IMR-90 (cell line): ENCODE measurements at regions not wholly inside any gene's neighbourhood (a gene's known extent, or its start where the extent isn't known, plus 50 kb on each side); places are given as distances from the start of the nearest gene placed in this dataset.

Experiments used
- ATAC-seq: fragments of 200-7000 bp; cut with Tn5 transposase; 2 replicates; pipeline ENCODE4 v1.9.1; 2020; ENCODE audit warnings: low read depth, mild to moderate bottlenecking, moderate library complexity
- BruUV-seq: library from RNA; stranded (reverse); fragments of 400-500 nt; replicated peaks from 2 replicates; lab custom pipeline; 2021; lab: Mats Ljungman, UMichigan
- CTCF ChIA-PET: fragments of 300-600 bp; formaldehyde crosslinking; extraction: SDS; loops from one replicate; lab custom pipeline; 2021; ENCODE audit warnings: antibody characterized with exemption; lab: Yijun Ruan, JAX
- POLR2A ChIA-PET: fragments of 300-600 bp; sonication (Branson Sonifier 250); formaldehyde crosslinking; loops from one replicate; lab custom pipeline; 2022; ENCODE audit warnings: antibody characterized with exemption; ENCODE audit not compliant: unreplicated experiment; lab: Charles Lee
- DNase-seq: peaks from one replicate; pipeline ENCODE4 v3.0.0; 2013
- H2AFZ ChIP-seq: replicated peaks from 2 replicates; pipeline ENCODE3; 2013; ENCODE audit warnings: low read length, mild to moderate bottlenecking; ENCODE audit not compliant: poor library complexity
- H2AK5ac ChIP-seq: 2 replicates; pipeline ENCODE4 v1.6.1; 2013; ENCODE audit warnings: low read depth, low read length, inconsistent platforms
- H2AK9ac ChIP-seq: replicated peaks from 2 replicates; pipeline ENCODE3; 2013; ENCODE audit warnings: mild to moderate bottlenecking, low read depth, low read length, moderate library complexity; ENCODE audit not compliant: poor library complexity
- H2BK120ac ChIP-seq: 2 replicates; pipeline ENCODE4 v1.6.1; 2013; ENCODE audit warnings: low read depth, low read length, inconsistent platforms
- H2BK15ac ChIP-seq: 3 replicates; pipeline ENCODE4 v1.6.1; 2013; ENCODE audit warnings: low read depth, low read length, inconsistent platforms
- H2BK20ac ChIP-seq: 2 replicates; pipeline ENCODE4 v1.6.1; 2013; ENCODE audit warnings: low read depth, mild to moderate bottlenecking, inconsistent platforms, low read length, moderate library complexity
- H2BK5ac ChIP-seq: 2 replicates; pipeline ENCODE4 v1.6.1; 2013; ENCODE audit warnings: mild to moderate bottlenecking, low read depth, low read length, inconsistent platforms; ENCODE audit not compliant: poor library complexity, severe bottlenecking
- H3K14ac ChIP-seq: replicated peaks from 2 replicates; pipeline ENCODE4 v1.6.1; 2013; ENCODE audit warnings: low read depth, low read length, inconsistent platforms
- H3K18ac ChIP-seq: 2 replicates; pipeline ENCODE4 v1.6.1; 2013; ENCODE audit warnings: low read depth, low read length, control low read depth
- H3K23ac ChIP-seq: 2 replicates; pipeline ENCODE4 v1.6.1; 2013; ENCODE audit warnings: low read depth, low read length, inconsistent platforms
- H3K27ac ChIP-seq: 2 replicates; pipeline ENCODE4 v1.5.1; 2013; ENCODE audit warnings: mild to moderate bottlenecking, control low read depth, low read length; ENCODE audit not compliant: insufficient read depth
- H3K27me3 ChIP-seq: 2 replicates; pipeline ENCODE4 v1.6.1; 2013; ENCODE audit warnings: low read length; ENCODE audit not compliant: control insufficient read depth, insufficient read depth
- H3K36me3 ChIP-seq: 2 replicates; pipeline ENCODE4 v1.6.1; 2013; ENCODE audit warnings: low read length, mixed read lengths; ENCODE audit not compliant: control insufficient read depth, insufficient read depth
- H3K4ac ChIP-seq: 2 replicates; pipeline ENCODE4 v1.6.1; 2013; ENCODE audit warnings: low read depth, low read length, inconsistent platforms
- H3K4me1 ChIP-seq: 2 replicates; pipeline ENCODE4 v1.6.1; 2013; ENCODE audit warnings: low read length, mixed read lengths; ENCODE audit not compliant: control insufficient read depth, insufficient read depth
- H3K4me2 ChIP-seq: 2 replicates; pipeline ENCODE4 v1.6.1; 2013; ENCODE audit warnings: low read depth, mild to moderate bottlenecking, control low read depth, low read length, moderate library complexity
- H3K4me3 ChIP-seq: 2 replicates; pipeline ENCODE4 v1.5.1; 2013; ENCODE audit warnings: low read depth, mild to moderate bottlenecking, control low read depth, low read length, moderate library complexity; ENCODE audit not compliant: insufficient read depth
- H3K56ac ChIP-seq: 2 replicates; pipeline ENCODE4 v1.6.1; 2013; ENCODE audit warnings: low read length, inconsistent platforms; ENCODE audit not compliant: insufficient read depth; ENCODE audit errors: extremely low read depth
- H3K79me1 ChIP-seq, 2 experiments: 2 replicates each; pipeline ENCODE4 v1.6.1; 2013; ENCODE audit warnings: low read length in 2 of 2, inconsistent platforms in 1 of 2, low read depth in 1 of 2
- H3K9ac ChIP-seq: 2 replicates; pipeline ENCODE4 v1.6.1; 2013; ENCODE audit warnings: low read depth, low read length, control low read depth
- H3K9me1 ChIP-seq: 2 replicates; pipeline ENCODE4 v1.6.1; 2013; ENCODE audit warnings: low read length, inconsistent platforms; ENCODE audit not compliant: insufficient read depth
- H3K9me3 ChIP-seq: 2 replicates; pipeline ENCODE4 v1.6.1; 2013; ENCODE audit warnings: low read length; ENCODE audit not compliant: control insufficient read depth, insufficient read depth
- H4K20me1 ChIP-seq: 2 replicates; pipeline ENCODE4 v1.6.1; 2013; ENCODE audit warnings: low read length, inconsistent platforms; ENCODE audit not compliant: insufficient read depth
- H4K5ac ChIP-seq: 2 replicates; pipeline ENCODE4 v1.6.1; 2013; ENCODE audit warnings: mild to moderate bottlenecking, low read depth, low read length, control low read depth
- H4K8ac ChIP-seq, 2 experiments: 2 replicates each; pipeline ENCODE4 v1.6.1; 2013; ENCODE audit warnings: low read depth in 2 of 2, low read length in 2 of 2, control low read depth in 1 of 2, inconsistent platforms in 1 of 2
- H4K91ac ChIP-seq: 2 replicates; pipeline ENCODE4 v1.6.1; 2013; ENCODE audit warnings: low read depth, low read length, inconsistent platforms; ENCODE audit not compliant: insufficient read depth
- CEBPB ChIP-seq: IDR thresholded peaks from 2 replicates; pipeline ENCODE4 v1.6.1; 2012; ENCODE audit warnings: low read depth, low read length, improper control_type of control experiment
- CHD1 ChIP-seq: IDR thresholded peaks from 2 replicates; pipeline ENCODE4 v1.6.1; 2012; ENCODE audit warnings: low read depth, low read length, improper control_type of control experiment
- MAFK ChIP-seq: IDR thresholded peaks from 2 replicates; pipeline ENCODE4 v1.6.1; 2012; ENCODE audit warnings: low read depth, low read length, improper control_type of control experiment
- SMC3 ChIP-seq: fragments of 150-350 bp; IDR thresholded peaks from 2 replicates; pipeline ENCODE4 v1.6.1; 2016; ENCODE audit warnings: low read depth, mild to moderate bottlenecking, antibody characterized with exemption, low read length, moderate library complexity
- WGBS, 2 experiments: methylation state at CpG; one replicate each; pipeline versions ENCODE4 v1.1.5 to v1.1.7; 2013; ENCODE audit warnings: missing lambda C conversion rate in 2 of 2; ENCODE audit not compliant: insufficient read length in 1 of 2; ENCODE audit errors: extremely low coverage in 2 of 2; 5-methylcytosine and 5-hydroxymethylcytosine counted together
- dilution Hi-C: fragments of 300-500 bp; cut with HindIII; formaldehyde crosslinking; loops from one replicate; pipeline ENCODE4 v1.14.3; 2018; ENCODE audit warnings: low sequenced_read_pairs; ENCODE audit not compliant: unreplicated experiment
- in situ Hi-C: fragments of 300-500 bp; cut with MboI; formaldehyde crosslinking; loops from 3 replicates; pipeline ENCODE4 v1.14.3; 2019; ENCODE audit warnings: low sequenced_read_pairs, inconsistent platforms, mixed read lengths
- intact Hi-C: fragments of 100-400 bp; cut with micrococcal nuclease; formaldehyde crosslinking; loops from 2 replicates; pipeline ENCODE4 v1.10.0; 2022
- TF ChIP-seq, protein P1 (sequence below): conservative IDR thresholded peaks from 2 replicates; pipeline ENCODE4 v1.5.1; 2012; ENCODE audit warnings: mild to moderate bottlenecking, low read depth, low read length, improper control_type of control experiment

DNA sequence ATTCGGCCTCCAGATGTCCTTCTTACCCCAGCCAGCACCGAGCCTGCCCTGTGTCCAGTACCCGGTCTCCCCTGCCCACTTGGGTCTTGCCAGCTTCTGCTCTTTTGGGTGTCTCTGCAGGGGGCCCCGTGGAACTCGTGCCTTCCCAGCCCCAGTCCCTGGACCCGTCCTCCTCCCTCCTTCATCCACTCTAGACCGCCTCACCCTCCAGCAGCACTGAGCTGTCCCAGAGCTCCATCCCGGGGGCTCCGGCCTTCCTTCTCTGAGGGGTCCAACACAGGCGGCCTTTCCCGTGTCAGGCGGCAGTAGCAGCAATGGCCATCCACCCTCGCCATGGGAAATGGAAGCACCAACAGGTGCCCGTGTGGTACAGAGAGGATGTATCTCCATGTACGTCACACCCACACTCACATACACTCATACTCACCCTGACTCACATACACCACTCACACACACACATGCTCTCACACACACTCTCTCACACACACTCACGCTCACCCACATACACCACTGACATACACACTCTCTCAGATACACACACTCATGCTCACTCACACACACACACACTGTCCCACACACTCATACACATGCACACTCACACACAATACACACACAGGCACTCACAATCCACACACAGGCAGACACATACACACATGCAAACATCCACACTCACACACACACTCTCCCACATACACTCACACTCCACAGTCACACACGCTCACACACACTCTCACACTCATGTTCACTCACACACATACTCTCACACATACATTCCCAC lies 827.5 kb upstream of the SALL3 start:
- Histone ChIP-seq H3K9ac (no peak overlapping the region), H3K9me3 (peaks cover 44% of the 10 kb centered on the region), H3K36me3 (no peaks in the 10 kb centered on the region), H3K18ac (no peak overlapping the region), H4K91ac (no peak overlapping the region), H4K20me1 (no peaks in the 10 kb centered on the region), H3K9me1 (no peaks in the 10 kb centered on the region), H3K14ac (no peak overlapping the region), H3K23ac (no peak overlapping the region), H3K56ac (no peak overlapping the region), H4K5ac (no peak overlapping the region), H2AFZ (no peak overlapping the region), H2BK15ac (no peak overlapping the region), H3K4me1 (no peaks in the 10 kb centered on the region), H3K27ac (no peak overlapping the region), H2BK5ac (peak overlapping the region; percentile 50), H2AK9ac (no peak overlapping the region), H2AK5ac (no peak overlapping the region), H3K4me2 (no peak overlapping the region), H3K4ac (no peak overlapping the region), H3K27me3 (no peaks in the 10 kb centered on the region), H3K4me3 (no peak overlapping the region), H2BK20ac (no peak overlapping the region), H2BK120ac (no peak overlapping the region), H4K8ac (no peak overlapping the region), H3K79me1 (no peaks in the 10 kb centered on the region)
- dilution Hi-C loops (no loop called here), in situ Hi-C loops (no loop called here), intact Hi-C loops (no loop called here)
- ATAC-seq = no peak
- ChIA-PET CTCF (no interaction called here), POLR2A (no interaction called here)
- 65% methylated on average over 6 of the region's 17 CpGs; no CpG with 5 or more reads in 1 of the 2 experiments for WGBS, 2 experiments
- DNase-seq = no peak
- TF ChIP-seq CEBPB (no peak), SMC3 (no peak), CHD1 (no peak), MAFK (no peak)
- TF ChIP-seq, protein P1, sequence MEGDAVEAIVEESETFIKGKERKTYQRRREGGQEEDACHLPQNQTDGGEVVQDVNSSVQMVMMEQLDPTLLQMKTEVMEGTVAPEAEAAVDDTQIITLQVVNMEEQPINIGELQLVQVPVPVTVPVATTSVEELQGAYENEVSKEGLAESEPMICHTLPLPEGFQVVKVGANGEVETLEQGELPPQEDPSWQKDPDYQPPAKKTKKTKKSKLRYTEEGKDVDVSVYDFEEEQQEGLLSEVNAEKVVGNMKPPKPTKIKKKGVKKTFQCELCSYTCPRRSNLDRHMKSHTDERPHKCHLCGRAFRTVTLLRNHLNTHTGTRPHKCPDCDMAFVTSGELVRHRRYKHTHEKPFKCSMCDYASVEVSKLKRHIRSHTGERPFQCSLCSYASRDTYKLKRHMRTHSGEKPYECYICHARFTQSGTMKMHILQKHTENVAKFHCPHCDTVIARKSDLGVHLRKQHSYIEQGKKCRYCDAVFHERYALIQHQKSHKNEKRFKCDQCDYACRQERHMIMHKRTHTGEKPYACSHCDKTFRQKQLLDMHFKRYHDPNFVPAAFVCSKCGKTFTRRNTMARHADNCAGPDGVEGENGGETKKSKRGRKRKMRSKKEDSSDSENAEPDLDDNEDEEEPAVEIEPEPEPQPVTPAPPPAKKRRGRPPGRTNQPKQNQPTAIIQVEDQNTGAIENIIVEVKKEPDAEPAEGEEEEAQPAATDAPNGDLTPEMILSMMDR = no peak
- BruUV-seq = no TSS peak
